WERI-Rb-1 (cell line): ENCODE measurements at regions not wholly inside any gene's neighbourhood (a gene's known extent, or its start where the extent isn't known, plus 50 kb on each side); places are given as distances from the start of the nearest gene placed in this dataset.

Source experiments
- DNase-seq: peaks from one replicate; pipeline ENCODE4 v3.0.0-alpha.2; 2020
- H3K27ac ChIP-seq: fragments of 250-450 bp; sonication (Bioruptor Pico); 2 replicates; pipeline ENCODE4 v1.5.1; 2020; ENCODE audit warnings: mild to moderate bottlenecking, moderate library complexity
- H3K27me3 ChIP-seq: fragments of 250-450 bp; sonication (Bioruptor Pico); 2 replicates; pipeline ENCODE4 v1.5.1; 2021; ENCODE audit warnings: mild to moderate bottlenecking, low read depth, moderate library complexity; ENCODE audit not compliant: insufficient read depth, severe bottlenecking
- H3K36me3 ChIP-seq: fragments of 250-450 bp; sonication (Bioruptor Pico); 2 replicates; pipeline ENCODE4 v1.5.1; 2020; ENCODE audit warnings: mild to moderate bottlenecking, moderate library complexity
- H3K4me3 ChIP-seq: 2 replicates; pipeline ENCODE4 v1.5.1; 2011; ENCODE audit warnings: low read depth, mild to moderate bottlenecking, control low read depth, low read length
- H3K9me3 ChIP-seq: fragments of 250-450 bp; sonication (Bioruptor Pico); 2 replicates; pipeline ENCODE4 v1.5.1; 2021; ENCODE audit warnings: mild to moderate bottlenecking, moderate library complexity; ENCODE audit not compliant: severe bottlenecking
- CTCF ChIP-seq: IDR thresholded peaks from 2 replicates; pipeline ENCODE4 v1.5.1; 2011; ENCODE audit warnings: low read depth, mild to moderate bottlenecking, control low read depth, inconsistent platforms, low read length

GRCh38 chr1:193359631-193360030 lies 173.2 kb upstream of the B3GALT2 start:
- no peak for DNase-seq
- Histone ChIP-seq H3K27me3 (no peaks in the 10 kb centered on the region), H3K9me3 (no peaks in the 10 kb centered on the region), H3K4me3 (no peak overlapping the region), H3K36me3 (no peaks in the 10 kb centered on the region), H3K27ac (no peak overlapping the region)
- no peak for TF ChIP-seq CTCF

- Histone ChIP-seq H3K36me3 (no peaks in the 10 kb centered on the region), H3K9me3 (no peaks in the 10 kb centered on the region), H3K27ac (no peak overlapping the region), H3K27me3 (no peaks in the 10 kb centered on the region), H3K4me3 (no peak overlapping the region)
- peak; percentile 23; the same call in 1 of the 2 replicates for TF ChIP-seq CTCF
- no peak for DNase-seq
Observed at GRCh38 chr1:193358419-193358818, 172.0 kb upstream of the B3GALT2 start.

GRCh38 chr1:193356249-193356648 lies 169.8 kb upstream of the B3GALT2 start:
- no peak overlapping the region for H3K27ac ChIP-seq
- TF ChIP-seq CTCF, result no peak
- no peaks in the 10 kb centered on the region for H3K27me3 ChIP-seq
- H3K4me3 ChIP-seq, result no peak overlapping the region
- H3K9me3 ChIP-seq, result no peaks in the 10 kb centered on the region
- H3K36me3 ChIP-seq, result no peaks in the 10 kb centered on the region
- DNase-seq, result no peak

- TF ChIP-seq CTCF, result no peak
- no peak for DNase-seq
- Histone ChIP-seq H3K27ac (no peak overlapping the region), H3K9me3 (no peaks in the 10 kb centered on the region), H3K36me3 (no peaks in the 10 kb centered on the region), H3K4me3 (no peak overlapping the region), H3K27me3 (no peaks in the 10 kb centered on the region)
Observed at GRCh38 chr1:193355626-193356025, 169.2 kb upstream of the B3GALT2 start.

GRCh38 chr1:193355178-193355577 lies 168.8 kb upstream of the B3GALT2 start:
- H3K36me3 ChIP-seq, result no peaks in the 10 kb centered on the region
- H3K9me3 ChIP-seq, result no peaks in the 10 kb centered on the region
- H3K27ac ChIP-seq, result no peak overlapping the region
- TF ChIP-seq CTCF, result no peak
- no peak for DNase-seq
- no peaks in the 10 kb centered on the region for H3K27me3 ChIP-seq
- no peak overlapping the region for H3K4me3 ChIP-seq

- no peaks in the 10 kb centered on the region for H3K27me3 ChIP-seq
Observed at GRCh38 chr1:193348769-193349535, 162.5 kb upstream of the B3GALT2 start.

More at GRCh38 chr1:193348769-193349535, 162.5 kb upstream of the B3GALT2 start:
- TF ChIP-seq CTCF, result no peak
- H3K36me3 ChIP-seq, result no peaks in the 10 kb centered on the region
- no peaks in the 10 kb centered on the region for H3K9me3 ChIP-seq
- DNase-seq, result no peak
- no peak overlapping the region for H3K4me3 ChIP-seq
- H3K27ac ChIP-seq, result no peak overlapping the region
